ENCODE measurements at regions not wholly inside any gene's neighbourhood (a gene's known extent, or its start where the extent isn't known, plus 50 kb on each side); places are given as distances from the start of the nearest gene placed in this dataset.

GRCh38 chr3:151949706-151950105 lies 76.3 kb downstream of the SUCNR1 start:
- TF ChIP-seq POLR2A (IDR thresholded peaks at IDR 0.05; ENCODE audit: low read depth, low read length) (no peak), POLR2AphosphoS5 (IDR thresholded peaks at IDR 0.05; ENCODE audit: low read depth, low read length) (no peak), TAF1 (IDR thresholded peaks at IDR 0.05; ENCODE audit: low read depth, low read length) (no peak), POU2F2 (IDR thresholded peaks at IDR 0.05; ENCODE audit: low read depth, low read length) (no peak)

Data from GM12891 (cell line).